Thoracic aorta (tissue), 2 donors: ENCODE measurements at regions not wholly inside any gene's neighbourhood (a gene's known extent, or its start where the extent isn't known, plus 50 kb on each side); places are given as distances from the start of the nearest gene placed in this dataset.

Experiments used
- ATAC-seq: fragments of 150-250 bp; one replicate; pipeline ENCODE4 v1.8.0; 2017; ENCODE audit warnings: low read depth; ENCODE audit not compliant: insufficient number of reproducible peaks, low FRiP score
- DNase-seq: peaks from one replicate; pipeline ENCODE4 v3.0.0-alpha.2; 2020; ENCODE audit warnings: low spot score
- H3K27ac ChIP-seq, 2 donors: fragments of 200-600 bp; sonication (generic); 1 replicate in 1 of 2; 2 replicates in 1 of 2; pipeline ENCODE4 v1.5.1; 2016; ENCODE audit warnings: mild to moderate bottlenecking in 2 of 2, moderate library complexity in 2 of 2
- H3K27me3 ChIP-seq: fragments of 200-600 bp; sonication (generic); replicated peaks from 2 replicates; pipeline ENCODE4 v1.6.0; 2016; ENCODE audit warnings: mild to moderate bottlenecking; ENCODE audit not compliant: insufficient read depth
- H3K36me3 ChIP-seq: fragments of 200-600 bp; sonication (generic); one replicate; pipeline ENCODE4 v1.5.1; 2016
- H3K4me1 ChIP-seq, 2 donors: fragments of 200-600 bp; sonication (generic); 1 replicate in 1 of 2; 2 replicates in 1 of 2; pipeline versions ENCODE4 v1.5.1 to v1.6.0; 2016; ENCODE audit warnings: low read depth in 2 of 2, mild to moderate bottlenecking in 1 of 2; ENCODE audit not compliant: control insufficient read depth in 1 of 2
- H3K4me3 ChIP-seq: fragments of 200-600 bp; sonication (generic); 2 replicates; pipeline ENCODE4 v1.5.1; 2016; ENCODE audit warnings: mild to moderate bottlenecking
- H3K9me3 ChIP-seq: fragments of 200-600 bp; sonication (generic); 2 replicates; pipeline ENCODE4 v1.5.1; 2016
- TF ChIP-seq, protein P1 (sequence below): fragments of 200-600 bp; sonication (generic); IDR thresholded peaks from one replicate; pipeline ENCODE4 v1.5.1; 2019; ENCODE audit warnings: antibody characterized with exemption

DNA sequence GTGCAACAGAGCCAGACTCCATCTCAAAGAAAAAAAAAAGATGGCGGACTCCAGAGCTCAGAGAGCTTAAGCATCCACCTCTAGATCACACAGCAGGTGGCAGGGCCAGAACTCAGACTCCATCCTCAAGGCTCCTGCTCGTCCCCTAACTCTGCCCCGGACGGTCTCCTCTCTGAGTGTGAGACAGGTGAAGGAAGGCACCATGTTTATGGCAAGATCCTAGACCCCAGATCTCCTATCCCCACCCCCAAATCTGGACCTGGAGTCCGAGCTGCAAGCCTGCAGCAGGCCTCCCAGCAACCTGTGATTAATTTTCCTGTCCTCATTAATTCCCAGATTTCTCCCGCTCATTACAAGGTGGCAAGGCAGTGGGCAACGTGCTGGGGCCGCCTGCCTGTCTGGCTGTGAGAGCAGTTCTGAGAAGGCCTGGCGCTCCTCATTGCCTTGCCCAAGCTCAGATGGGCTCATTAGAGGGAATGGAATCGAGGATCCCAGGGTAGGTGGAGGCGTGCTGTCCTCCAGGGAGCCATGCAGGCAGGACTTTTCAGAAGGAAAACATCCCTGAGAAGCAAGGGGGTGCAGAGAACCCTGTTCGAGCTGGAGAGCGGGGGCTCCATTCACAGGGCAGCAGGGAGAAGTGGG, 296.6 kb upstream of the RTL1 start:
- Histone ChIP-seq H3K36me3 (no peaks in the 10 kb centered on the region), H3K9me3 (no peaks in the 10 kb centered on the region), H3K4me3 (no peak overlapping the region), H3K27me3 (no peaks in the 10 kb centered on the region), H3K27ac (no peak overlapping the region), H3K4me1 (no peaks in the 10 kb centered on the region)
- TF ChIP-seq, protein P1, sequence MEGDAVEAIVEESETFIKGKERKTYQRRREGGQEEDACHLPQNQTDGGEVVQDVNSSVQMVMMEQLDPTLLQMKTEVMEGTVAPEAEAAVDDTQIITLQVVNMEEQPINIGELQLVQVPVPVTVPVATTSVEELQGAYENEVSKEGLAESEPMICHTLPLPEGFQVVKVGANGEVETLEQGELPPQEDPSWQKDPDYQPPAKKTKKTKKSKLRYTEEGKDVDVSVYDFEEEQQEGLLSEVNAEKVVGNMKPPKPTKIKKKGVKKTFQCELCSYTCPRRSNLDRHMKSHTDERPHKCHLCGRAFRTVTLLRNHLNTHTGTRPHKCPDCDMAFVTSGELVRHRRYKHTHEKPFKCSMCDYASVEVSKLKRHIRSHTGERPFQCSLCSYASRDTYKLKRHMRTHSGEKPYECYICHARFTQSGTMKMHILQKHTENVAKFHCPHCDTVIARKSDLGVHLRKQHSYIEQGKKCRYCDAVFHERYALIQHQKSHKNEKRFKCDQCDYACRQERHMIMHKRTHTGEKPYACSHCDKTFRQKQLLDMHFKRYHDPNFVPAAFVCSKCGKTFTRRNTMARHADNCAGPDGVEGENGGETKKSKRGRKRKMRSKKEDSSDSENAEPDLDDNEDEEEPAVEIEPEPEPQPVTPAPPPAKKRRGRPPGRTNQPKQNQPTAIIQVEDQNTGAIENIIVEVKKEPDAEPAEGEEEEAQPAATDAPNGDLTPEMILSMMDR, result no peak
- DNase-seq (no peak), ATAC-seq (no peak)

DNA sequence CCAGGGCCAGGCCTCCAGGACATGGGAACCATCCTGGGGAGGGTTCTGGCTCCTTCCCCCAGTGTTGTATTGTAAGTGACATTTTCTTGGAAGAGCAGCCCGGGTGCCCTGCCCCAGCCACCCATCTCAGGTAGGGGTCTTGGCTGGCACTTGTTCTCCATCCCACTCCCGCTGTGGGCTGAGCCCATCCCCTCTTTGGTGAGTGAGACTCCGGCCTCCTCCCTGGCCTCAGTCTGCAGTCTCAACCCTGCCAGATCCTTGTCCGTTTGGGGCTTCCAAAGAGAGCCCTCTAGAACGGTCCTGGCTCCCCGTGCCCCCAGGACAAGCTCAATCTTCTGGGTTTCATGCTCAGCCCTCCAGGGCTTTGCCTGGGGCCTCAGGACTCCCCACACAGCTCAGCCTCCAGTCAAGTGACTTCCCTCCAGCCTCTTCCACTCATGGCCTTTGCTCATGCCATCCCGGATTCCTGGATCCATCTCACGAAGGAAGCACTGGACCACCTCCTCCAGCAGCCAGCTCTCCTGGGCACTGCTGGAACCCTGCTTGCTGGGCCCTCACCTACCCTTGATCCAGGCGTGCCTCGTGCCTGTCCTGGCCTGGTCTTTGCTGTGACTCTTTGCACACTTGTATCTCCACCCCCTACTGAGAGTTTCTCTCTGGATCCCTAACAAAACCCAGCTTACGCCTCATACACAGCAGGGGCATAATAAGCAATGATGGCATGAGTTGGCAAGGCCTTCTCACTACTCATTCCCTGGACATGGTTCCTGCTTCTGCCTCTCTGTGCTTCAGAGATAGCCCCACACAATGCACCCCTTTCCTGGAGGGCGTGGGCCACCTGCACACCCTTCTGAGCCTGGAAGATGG, 297.4 kb upstream of the RTL1 start:
- Histone ChIP-seq H3K4me3 (no peak overlapping the region), H3K27me3 (no peaks in the 10 kb centered on the region), H3K27ac (no peak overlapping the region), H3K9me3 (no peaks in the 10 kb centered on the region), H3K36me3 (no peaks in the 10 kb centered on the region), H3K4me1 (no peaks in the 10 kb centered on the region)
- DNase-seq, result no peak
- TF ChIP-seq, protein P1, result no peak
- ATAC-seq, result no peak

DNA sequence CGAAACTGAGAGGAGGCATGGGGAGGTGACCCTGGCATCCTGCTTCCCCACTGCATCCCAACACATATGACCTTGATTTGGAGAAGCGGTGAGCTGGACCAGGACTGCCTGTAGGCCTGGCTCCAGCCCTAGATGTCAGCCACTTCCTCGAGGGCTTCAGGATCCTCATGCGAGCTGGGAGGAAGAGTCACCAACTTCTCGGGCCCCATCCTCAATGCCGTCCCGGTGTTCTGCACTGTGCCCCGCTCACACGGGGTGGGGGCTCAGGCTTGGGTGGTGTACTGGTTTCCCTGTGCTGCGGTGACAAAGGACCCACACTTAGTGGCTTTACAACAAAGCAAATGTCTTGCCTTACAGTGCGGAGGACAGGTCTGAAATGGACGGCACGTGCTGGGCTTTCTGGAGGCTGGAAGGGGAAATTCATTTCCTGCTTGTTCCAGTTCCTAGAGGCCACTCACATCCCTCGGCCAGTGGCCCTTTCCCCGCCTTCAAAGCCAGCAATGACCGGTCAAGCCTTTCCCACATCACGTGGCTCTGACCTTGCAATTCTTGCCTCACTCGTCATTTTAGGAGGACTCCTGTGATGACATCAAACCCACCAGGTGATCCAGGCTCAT, 298.1 kb upstream of the RTL1 start:
- DNase-seq (no peak), ATAC-seq (no peak)
- Histone ChIP-seq H3K36me3 (no peaks in the 10 kb centered on the region), H3K27me3 (no peaks in the 10 kb centered on the region), H3K4me1 (no peaks in the 10 kb centered on the region), H3K9me3 (no peaks in the 10 kb centered on the region), H3K27ac (no peak overlapping the region), H3K4me3 (no peak overlapping the region)
- TF ChIP-seq, protein P1, result no peak

DNA sequence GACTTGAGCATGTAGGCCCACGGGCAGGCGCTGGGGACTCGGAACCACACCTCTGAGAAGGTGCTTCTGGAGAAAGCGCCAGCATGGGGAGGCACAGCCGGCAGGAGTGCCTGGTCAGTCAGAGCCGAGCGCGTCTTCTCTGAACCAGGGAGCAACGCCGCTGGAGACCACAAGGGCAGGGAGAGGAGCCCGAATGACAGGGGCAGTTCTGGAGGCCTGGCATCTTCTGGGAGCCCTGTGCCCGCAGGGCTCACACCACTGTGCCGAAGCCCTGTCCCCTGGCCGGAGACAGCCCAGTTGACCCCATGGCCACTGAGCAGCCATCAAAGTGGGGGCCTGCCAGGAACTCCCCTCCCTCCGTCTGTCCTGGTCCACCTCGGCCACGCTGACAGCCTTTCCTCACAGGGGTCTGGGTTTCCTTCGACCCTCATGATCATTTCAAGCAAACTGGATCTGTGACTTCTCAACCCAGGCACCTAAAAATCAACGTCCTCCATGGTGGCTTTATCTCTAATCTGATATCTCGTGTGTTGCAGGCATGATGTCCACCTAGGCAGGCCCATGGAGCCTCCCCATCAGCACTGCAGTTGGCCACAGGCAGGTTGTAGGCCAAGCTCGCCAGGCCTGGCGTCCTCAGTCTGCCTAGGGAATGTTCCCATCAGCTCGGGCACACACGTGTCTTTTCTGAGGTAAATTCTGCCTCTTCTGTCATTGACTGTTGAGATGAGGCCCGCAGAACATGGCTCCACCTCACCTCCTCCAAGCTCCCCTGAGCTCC, 299.3 kb upstream of the RTL1 start:
- ATAC-seq (no peak), DNase-seq (no peak)

More for the DNA sequence above, 299.3 kb upstream of the RTL1 start:
- TF ChIP-seq, protein P1, result no peak
- Histone ChIP-seq H3K36me3 (no peaks in the 10 kb centered on the region), H3K4me3 (no peak overlapping the region), H3K4me1 (no peaks in the 10 kb centered on the region), H3K9me3 (no peaks in the 10 kb centered on the region), H3K27me3 (no peaks in the 10 kb centered on the region), H3K27ac (no peak overlapping the region)
